Activated CD4-positive, alpha-beta T cell treated with anti-CD3 and anti-CD28 coated beads for 36 hours (primary cell): ENCODE measurements at regions not wholly inside any gene's neighbourhood (a gene's known extent, or its start where the extent isn't known, plus 50 kb on each side); places are given as distances from the start of the nearest gene placed in this dataset.
"Not testable (repeated sequence)": the region's sequence is repeated elsewhere in the genome, so short reads cannot be mapped to it uniquely, and the experiment has no call there.

Experiments used
- ATAC-seq: fragments of 200-7000 bp; cut with Tn5 transposase; one replicate; pipeline ENCODE4 v1.10.0; 2021; ENCODE audit warnings: mild to moderate bottlenecking, moderate library complexity
- CTCF ChIA-PET: fragments of 350-600 bp; sonication (Branson Sonifier 250); formaldehyde crosslinking; loops from one replicate; lab custom pipeline; 2021; ENCODE audit warnings: antibody characterized with exemption; lab: Charles Lee
- POLR2A ChIA-PET: fragments of 350-600 bp; sonication (Branson Sonifier 250); formaldehyde crosslinking; loops from one replicate; lab custom pipeline; 2021; ENCODE audit warnings: antibody characterized with exemption, inconsistent platforms; lab: Charles Lee
- DNase-seq: peaks from one replicate; pipeline ENCODE4 v3.0.0-alpha.2; 2020
- H3K27ac Mint-ChIP-seq: one replicate; pipeline ENCODE4 v1.8.0; 2021; ENCODE audit warnings: mixed read lengths
- H3K27me3 Mint-ChIP-seq: one replicate; pipeline ENCODE4 v1.8.0; 2021; ENCODE audit warnings: mixed read lengths
- H3K36me3 Mint-ChIP-seq: one replicate; pipeline ENCODE4 v1.8.0; 2021; ENCODE audit warnings: low read depth, mixed read lengths
- H3K4me1 Mint-ChIP-seq: one replicate; pipeline ENCODE4 v1.8.0; 2021; ENCODE audit warnings: mixed read lengths
- H3K4me3 Mint-ChIP-seq: one replicate; pipeline ENCODE4 v1.8.0; 2021; ENCODE audit warnings: mild to moderate bottlenecking, moderate library complexity, mixed read lengths
- H3K9me3 Mint-ChIP-seq: one replicate; pipeline ENCODE4 v1.8.0; 2021; ENCODE audit warnings: low read depth, mixed read lengths
- intact Hi-C, 2 experiments: fragments of 100-400 bp; cut with DNase I in 1 of 2; cut with micrococcal nuclease in 1 of 2; formaldehyde crosslinking; loops; one replicate each; pipeline versions ENCODE4 v1.14.2 to v1.15.1; 2022 to 2024; cut with DNase I, micrococcal nuclease

- intact Hi-C loops, result no loop called here
- no peak for DNase-seq
- ChIA-PET POLR2A (no interaction called here), CTCF (no interaction called here)
- Mint-ChIP-seq H3K4me3 (no peak overlapping the region), H3K4me1 (no peaks in the 10 kb centered on the region), H3K36me3 (no peaks in the 10 kb centered on the region), H3K9me3 (no peaks in the 10 kb centered on the region), H3K27ac (no peak overlapping the region), H3K27me3 (no peaks in the 10 kb centered on the region)
- no peak for ATAC-seq
Measured at GRCh38 chrX:7638078-7638710, 204.8 kb upstream of the VCX start.

DNA sequence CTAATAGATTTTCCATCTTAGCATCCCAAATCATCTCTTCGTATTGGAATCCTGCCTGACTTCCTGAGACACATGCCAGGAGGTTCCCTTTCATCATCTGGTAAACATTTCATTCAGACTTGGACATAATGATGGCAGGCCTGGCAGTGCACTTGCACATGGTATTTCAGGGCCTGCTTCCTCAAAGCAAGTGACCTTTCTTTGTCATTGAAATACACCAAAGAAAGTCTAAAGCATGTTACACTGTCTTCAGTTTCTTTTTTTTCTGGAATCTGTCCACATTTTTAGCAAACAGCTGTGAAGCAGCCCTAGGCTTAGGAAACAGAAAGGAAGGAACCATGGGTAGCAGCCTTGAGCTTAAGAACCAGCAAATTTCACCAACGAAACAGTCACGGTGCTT lies 205.9 kb upstream of the VCX start:
- Mint-ChIP-seq H3K27ac (no peak overlapping the region), H3K27me3 (no peaks in the 10 kb centered on the region), H3K4me3 (no peak overlapping the region), H3K4me1 (no peaks in the 10 kb centered on the region), H3K36me3 (no peaks in the 10 kb centered on the region), H3K9me3 (no peaks in the 10 kb centered on the region)
- no peak for ATAC-seq
- ChIA-PET CTCF (no interaction called here), POLR2A (no interaction called here)
- no peak for DNase-seq
- intact Hi-C loops, result no loop called here

DNA sequence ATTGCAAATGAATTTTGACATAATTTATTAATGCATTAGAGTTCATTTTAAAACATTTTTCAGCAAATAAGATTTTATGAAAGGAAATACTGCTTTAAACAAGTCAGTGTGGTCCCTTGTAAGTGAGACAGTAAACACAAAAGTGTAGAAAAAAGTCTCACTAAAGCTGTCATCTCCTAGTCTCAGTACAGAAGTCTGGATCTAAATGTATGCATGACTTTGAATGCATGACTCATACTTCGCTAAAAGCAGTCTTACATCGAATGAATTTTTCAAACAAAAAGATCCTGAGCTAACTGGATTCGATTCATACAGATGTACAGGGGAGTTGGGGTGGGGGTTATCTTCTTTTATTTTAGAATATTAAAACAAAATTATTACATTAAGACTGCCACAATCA lies 207.4 kb upstream of the VCX start:
- intact Hi-C loops, result no loop called here
- POLR2A ChIA-PET, result no interaction called here

GRCh38 chrX:7620560-7620959 lies 222.4 kb upstream of the VCX start:
- intact Hi-C loops, result no loop called here
- H3K36me3 Mint-ChIP-seq, result no peaks in the 10 kb centered on the region
- ChIA-PET CTCF (no interaction called here), POLR2A (no interaction called here)
- no peak for ATAC-seq
- H3K4me3 Mint-ChIP-seq, result no peak overlapping the region
- H3K27me3 Mint-ChIP-seq, result no peaks in the 10 kb centered on the region
- no peak overlapping the region for H3K27ac Mint-ChIP-seq
- no peaks in the 10 kb centered on the region for H3K9me3 Mint-ChIP-seq
- no peak for DNase-seq
- no peaks in the 10 kb centered on the region for H3K4me1 Mint-ChIP-seq

More for the DNA sequence above, 207.4 kb upstream of the VCX start:
- Mint-ChIP-seq H3K4me3 (no peak overlapping the region), H3K4me1 (no peaks in the 10 kb centered on the region), H3K9me3 (no peaks in the 10 kb centered on the region), H3K27ac (no peak overlapping the region), H3K36me3 (no peaks in the 10 kb centered on the region), H3K27me3 (no peaks in the 10 kb centered on the region)
- CTCF ChIA-PET, result no interaction called here
- ATAC-seq (no peak), DNase-seq (no peak)

DNA sequence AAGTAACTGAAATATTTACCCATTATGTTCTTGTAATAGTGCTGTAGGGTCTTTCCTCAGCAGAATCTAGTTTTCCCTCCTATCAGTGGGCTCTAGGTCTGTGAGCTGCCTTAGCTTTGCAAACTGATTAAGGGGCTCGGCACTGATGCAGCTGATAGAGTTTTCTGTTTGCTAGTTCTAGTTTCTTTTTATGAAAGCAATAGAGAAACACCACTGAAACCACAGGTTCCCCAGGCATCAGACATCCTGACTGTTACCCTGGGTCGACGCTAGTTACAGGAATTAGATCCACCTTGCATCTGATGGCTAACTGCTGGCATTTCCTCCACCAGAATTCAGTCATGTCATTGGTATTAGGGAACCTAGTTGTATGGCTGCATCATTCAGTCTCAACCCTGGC lies 225.0 kb upstream of the VCX start:
- Mint-ChIP-seq H3K4me1 (no peaks in the 10 kb centered on the region), H3K9me3 (no peaks in the 10 kb centered on the region), H3K4me3 (no peak overlapping the region), H3K27ac (no peak overlapping the region), H3K36me3 (no peaks in the 10 kb centered on the region), H3K27me3 (no peaks in the 10 kb centered on the region)
- ATAC-seq, result no peak
- intact Hi-C loops, result no loop called here
- no peak for DNase-seq
- CTCF ChIA-PET, result no interaction called here
- POLR2A ChIA-PET, result no interaction called here

- intact Hi-C loops, result no loop called here
- Mint-ChIP-seq H3K36me3 (no peaks in the 10 kb centered on the region), H3K27ac (no peak overlapping the region), H3K4me1 (no peaks in the 10 kb centered on the region), H3K9me3 (no peaks in the 10 kb centered on the region), H3K4me3 (no peak overlapping the region), H3K27me3 (no peaks in the 10 kb centered on the region)
- no peak for ATAC-seq
- CTCF ChIA-PET, result no interaction called here
- POLR2A ChIA-PET, result no interaction called here
- no peak for DNase-seq
Measured at GRCh38 chrX:7614616-7615015, 228.4 kb upstream of the VCX start.

- ATAC-seq, DNase-seq, H3K9me3 Mint-ChIP-seq, POLR2A ChIA-PET, intact Hi-C loops, H3K4me1 Mint-ChIP-seq, H3K27ac Mint-ChIP-seq, H3K4me3 Mint-ChIP-seq, CTCF ChIA-PET, H3K27me3 Mint-ChIP-seq, H3K36me3 Mint-ChIP-seq: not testable (repeated sequence)
Measured at GRCh38 chrX:7608625-7609024, 234.3 kb upstream of the VCX start.

GRCh38 chrX:7606039-7606652 lies 236.8 kb upstream of the VCX start:
- Mint-ChIP-seq H3K4me3 (no peak overlapping the region), H3K4me1 (no peaks in the 10 kb centered on the region), H3K27me3 (no peaks in the 10 kb centered on the region), H3K36me3 (no peaks in the 10 kb centered on the region), H3K9me3 (no peaks in the 10 kb centered on the region), H3K27ac (no peak overlapping the region)
- DNase-seq, result no peak
- CTCF ChIA-PET, result no interaction called here
- ATAC-seq, result no peak
- POLR2A ChIA-PET, result no interaction called here
- intact Hi-C loops, result no loop called here

- intact Hi-C loops, result no loop called here
- ATAC-seq, result no peak
- ChIA-PET CTCF (interaction anchor here (1.1 kb wide), 1 partner anchor 19 kb away, joined by 3 read pairs; no protein-coding TSS in a partner anchor), POLR2A (no interaction called here)
- H3K4me1 Mint-ChIP-seq, result no peaks in the 10 kb centered on the region
- no peaks in the 10 kb centered on the region for H3K27me3 Mint-ChIP-seq
- no peak for DNase-seq
- H3K27ac Mint-ChIP-seq, result no peak overlapping the region
- no peak overlapping the region for H3K4me3 Mint-ChIP-seq
- H3K9me3 Mint-ChIP-seq, result no peaks in the 10 kb centered on the region
- H3K36me3 Mint-ChIP-seq, result no peaks in the 10 kb centered on the region
Measured at GRCh38 chrX:7603387-7603786, 239.6 kb upstream of the VCX start.

DNA sequence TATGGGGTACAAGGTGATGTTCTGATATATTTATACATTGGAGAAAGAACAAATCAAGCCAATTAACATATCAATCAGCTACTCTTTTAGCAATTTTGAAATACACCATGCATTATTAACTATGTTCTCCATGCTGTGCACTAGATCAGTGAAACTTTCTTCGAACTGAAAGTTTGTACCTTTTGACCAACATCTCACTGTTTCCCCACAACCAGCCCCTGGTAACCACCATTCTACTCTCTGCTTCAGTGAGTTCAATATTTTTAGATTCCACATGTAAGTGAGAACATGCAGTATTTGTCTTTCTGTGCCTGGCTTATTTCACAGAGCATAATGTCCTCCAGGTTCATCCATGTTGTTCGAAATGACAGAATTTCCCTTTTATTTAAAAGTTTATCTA lies 246.1 kb upstream of the VCX start:
- intact Hi-C loops, result no loop called here
- no peak overlapping the region for H3K4me3 Mint-ChIP-seq
- no peak overlapping the region for H3K27ac Mint-ChIP-seq
- H3K9me3 Mint-ChIP-seq, result no peaks in the 10 kb centered on the region
- no peaks in the 10 kb centered on the region for H3K36me3 Mint-ChIP-seq
- ChIA-PET CTCF (no interaction called here), POLR2A (no interaction called here)
- no peaks in the 10 kb centered on the region for H3K27me3 Mint-ChIP-seq
- DNase-seq (no peak), ATAC-seq (no peak)
- H3K4me1 Mint-ChIP-seq, result no peaks in the 10 kb centered on the region

DNA sequence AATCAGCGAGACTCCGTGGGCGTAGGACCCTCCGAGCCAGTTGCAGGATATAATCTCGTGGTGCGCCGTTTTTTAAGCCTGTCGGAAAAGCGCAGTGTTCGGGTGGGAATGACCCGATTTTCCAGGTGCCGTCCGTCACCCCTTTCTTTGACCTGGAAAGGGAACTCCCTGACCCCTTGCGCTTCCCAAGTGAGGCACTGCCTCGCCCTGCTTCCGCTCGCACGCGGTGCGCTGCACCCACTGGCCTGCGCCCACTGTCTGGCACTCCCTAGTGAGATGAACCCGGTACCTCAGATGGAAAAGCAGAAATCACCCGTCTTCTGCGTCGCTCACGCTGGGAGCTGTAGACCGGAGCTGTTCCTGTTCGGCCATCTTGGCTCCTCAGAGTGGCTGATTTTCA lies 249.6 kb upstream of the VCX start:
- intact Hi-C loops, H3K36me3 Mint-ChIP-seq, H3K27me3 Mint-ChIP-seq, DNase-seq, H3K27ac Mint-ChIP-seq, H3K4me3 Mint-ChIP-seq, POLR2A ChIA-PET, H3K9me3 Mint-ChIP-seq, H3K4me1 Mint-ChIP-seq, CTCF ChIA-PET, ATAC-seq: not testable (repeated sequence)

- no peak overlapping the region for H3K4me3 Mint-ChIP-seq
- DNase-seq, result no peak
- ChIA-PET POLR2A (no interaction called here), CTCF (no interaction called here)
- no peaks in the 10 kb centered on the region for H3K27me3 Mint-ChIP-seq
- no peaks in the 10 kb centered on the region for H3K9me3 Mint-ChIP-seq
- H3K36me3 Mint-ChIP-seq, result no peaks in the 10 kb centered on the region
- no peak for ATAC-seq
- no peak overlapping the region for H3K27ac Mint-ChIP-seq
- intact Hi-C loops, result no loop called here
- H3K4me1 Mint-ChIP-seq, result no peaks in the 10 kb centered on the region
Measured at GRCh38 chrX:7586126-7586525, 256.8 kb upstream of the VCX start.
